ENCODE measurements at regions not wholly inside any gene's neighbourhood (a gene's known extent, or its start where the extent isn't known, plus 50 kb on each side); places are given as distances from the start of the nearest gene placed in this dataset.

DNA sequence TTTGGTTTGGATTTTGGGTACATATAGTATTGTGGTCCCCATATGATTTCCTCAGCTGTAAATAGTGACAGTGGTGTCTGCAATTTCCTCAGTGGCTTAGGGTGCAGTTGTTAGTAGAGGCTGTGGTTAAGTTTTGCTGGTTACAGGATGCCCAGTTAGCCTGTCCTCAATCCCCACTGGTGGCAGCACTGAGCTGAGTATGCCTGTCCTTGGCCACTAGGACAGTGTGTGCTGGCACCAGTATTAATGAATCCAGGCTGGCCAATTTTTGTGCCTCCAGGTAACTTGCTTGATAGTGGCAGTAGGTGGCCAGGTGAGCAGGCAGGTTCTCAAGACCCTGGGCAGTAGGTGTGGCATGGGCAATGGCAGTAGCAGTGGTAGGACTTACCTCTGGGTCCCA, 973.1 kb downstream of the TMEM182 start:
- DNase-seq = no peak

DNA sequence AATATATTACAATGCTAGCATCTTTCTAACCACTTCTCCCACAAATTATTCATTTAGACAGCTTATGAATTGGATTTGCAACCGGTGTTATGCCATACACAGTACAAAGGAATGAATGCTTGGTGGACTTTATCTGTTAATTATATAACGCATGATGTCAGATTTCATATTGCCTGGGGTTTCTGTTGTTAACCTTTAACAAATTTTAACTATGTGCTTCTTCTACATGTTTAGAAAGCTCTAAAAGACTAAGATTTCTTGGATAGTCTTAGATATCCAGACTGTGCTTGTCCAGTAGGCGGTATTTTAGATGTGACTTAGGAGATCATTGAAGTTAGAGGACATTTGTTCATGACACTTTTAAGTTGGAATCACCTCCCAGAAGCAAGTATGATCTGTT, 976.3 kb downstream of the TMEM182 start:
- DNase-seq = no peak

DNA sequence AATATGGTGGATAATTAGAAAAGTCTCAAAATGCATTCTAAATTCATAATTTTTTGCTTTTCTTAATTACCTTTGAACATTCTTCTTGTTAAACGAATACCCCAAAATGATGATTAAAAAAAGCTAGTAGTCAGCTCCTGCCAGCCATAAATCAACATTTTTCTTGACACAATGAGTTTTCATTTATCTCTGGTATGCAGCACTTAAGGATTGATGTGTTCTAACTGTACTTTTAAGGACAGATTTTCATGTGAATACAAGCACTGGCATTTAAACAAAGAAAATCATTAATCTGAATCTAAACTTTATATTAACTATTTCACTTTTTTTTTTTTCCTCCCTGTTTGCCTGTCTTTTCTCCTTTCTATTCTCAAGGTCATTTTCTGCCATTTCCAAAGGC, 976.8 kb downstream of the TMEM182 start:
- no peak for DNase-seq

- DNase-seq = no peak
These were observed 977.4 kb downstream of the TMEM182 start for GRCh38 chr2:103739186-103739585.

GRCh38 chr2:103739921-103740320, 978.1 kb downstream of the TMEM182 start:
- no peak for DNase-seq

- DNase-seq = no peak
These were observed 978.8 kb downstream of the TMEM182 start for GRCh38 chr2:103740631-103741030.

DNA sequence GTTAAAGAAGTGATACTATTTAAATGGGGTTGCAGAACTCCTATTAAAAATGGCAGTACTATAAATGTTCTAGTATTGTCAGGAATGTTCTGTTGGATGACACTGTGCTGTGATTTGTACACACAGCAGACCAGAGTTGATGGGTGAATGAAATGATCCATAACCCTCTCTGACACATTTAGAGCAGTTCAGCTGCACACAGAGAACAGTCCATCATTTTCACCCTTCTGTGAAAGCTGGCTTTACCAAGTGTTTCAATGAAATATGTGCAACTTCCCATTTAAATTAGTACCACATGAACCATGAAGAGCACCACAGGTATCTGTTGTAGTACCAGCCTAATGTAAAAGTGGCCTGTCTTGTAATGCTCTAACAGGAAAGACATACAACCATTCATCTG, 981.4 kb downstream of the TMEM182 start:
- no peak for DNase-seq

- DNase-seq = no peak
These were observed 992.7 kb downstream of the TMEM182 start for GRCh38 chr2:103754530-103754929.

DNA sequence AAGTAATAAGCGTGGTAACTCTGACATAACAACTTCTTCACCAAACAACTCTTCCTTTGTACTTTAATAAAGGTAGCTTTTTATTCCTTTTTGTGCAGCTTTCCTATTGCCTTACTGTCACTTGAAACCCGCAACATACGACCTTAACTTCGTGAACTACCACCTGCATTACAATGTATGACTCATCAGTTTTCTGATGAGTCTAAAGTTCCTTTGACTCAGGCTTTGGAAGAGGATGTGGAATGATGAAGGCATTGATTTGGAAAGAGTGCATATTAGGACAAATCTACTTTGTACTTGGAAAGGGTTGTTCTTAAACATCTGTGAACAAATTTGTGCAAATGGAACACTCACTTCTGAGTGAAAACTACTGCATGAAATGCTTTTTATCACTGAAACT, 1012.1 kb downstream of the TMEM182 start:
- DNase-seq = no peak

DNA sequence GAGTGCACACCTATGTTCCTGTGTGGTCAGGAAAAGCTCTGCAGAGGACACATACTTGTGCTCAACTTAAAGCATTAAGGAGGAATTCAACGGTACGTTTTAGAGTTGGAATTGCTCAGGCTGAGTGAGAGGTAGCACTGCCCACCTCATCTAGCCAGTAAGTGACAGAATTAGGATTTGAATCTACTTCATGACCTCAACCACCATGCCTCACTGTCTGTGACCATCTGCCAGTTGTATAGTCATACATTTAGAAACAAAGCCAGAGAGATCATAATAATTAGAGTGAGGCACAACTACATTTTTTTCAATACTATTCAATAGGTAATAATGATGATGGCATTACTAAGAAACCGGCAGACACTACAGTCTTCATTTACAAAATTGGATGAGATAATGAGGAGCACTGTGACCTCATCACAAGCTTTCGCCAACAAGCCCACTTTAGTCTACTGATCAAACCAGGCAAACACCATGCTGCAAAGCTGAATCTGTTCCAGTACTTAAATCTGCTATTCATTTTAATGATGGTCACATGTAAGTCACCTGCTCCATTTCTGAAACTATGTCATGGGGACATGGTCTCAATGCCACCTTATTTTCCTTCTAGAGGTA, 1018.4 kb downstream of the TMEM182 start:
- DNase-seq = no peak

- DNase-seq = no peak
These were observed 1019.5 kb downstream of the TMEM182 start for GRCh38 chr2:103781313-103781712.

DNA sequence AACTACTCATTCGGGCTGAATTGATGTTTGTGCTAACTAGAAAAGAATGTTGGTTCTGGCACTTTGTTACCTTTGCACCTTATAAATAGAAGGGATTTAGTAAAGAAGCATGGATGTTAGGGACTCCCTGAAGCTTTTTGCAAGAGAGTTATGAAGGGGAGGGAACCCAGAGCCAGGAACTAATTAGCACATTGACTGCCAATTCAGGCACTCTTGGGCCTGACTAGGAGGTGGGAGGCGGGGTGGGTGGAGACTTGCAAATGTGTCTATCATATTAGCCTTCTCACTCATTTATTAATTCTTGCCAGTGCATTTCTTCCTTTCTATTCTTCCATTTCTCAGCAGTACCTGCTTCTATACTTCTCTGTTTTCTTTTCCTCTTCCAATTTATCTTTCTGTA, 1022.4 kb downstream of the TMEM182 start:
- no peak for DNase-seq

DNA sequence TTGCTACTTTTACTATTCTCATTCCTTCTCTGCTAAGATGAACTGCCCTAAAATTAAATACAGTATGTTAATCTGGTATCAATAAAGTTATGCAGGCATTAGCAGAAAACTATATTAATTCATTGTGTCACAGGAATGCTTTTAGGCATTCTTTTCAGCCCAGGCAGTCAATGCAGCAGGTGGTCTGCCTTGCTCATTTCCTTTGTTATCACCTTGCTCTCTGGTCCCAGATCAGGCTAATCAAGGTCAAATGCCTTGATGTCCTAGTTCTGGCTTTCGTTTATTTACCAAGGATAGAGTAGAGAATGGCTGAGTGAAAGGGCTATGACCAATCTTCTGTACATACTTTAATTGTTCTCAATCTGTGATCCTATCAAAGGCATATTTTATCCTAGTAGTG, 1023.6 kb downstream of the TMEM182 start:
- DNase-seq = no peak

DNA sequence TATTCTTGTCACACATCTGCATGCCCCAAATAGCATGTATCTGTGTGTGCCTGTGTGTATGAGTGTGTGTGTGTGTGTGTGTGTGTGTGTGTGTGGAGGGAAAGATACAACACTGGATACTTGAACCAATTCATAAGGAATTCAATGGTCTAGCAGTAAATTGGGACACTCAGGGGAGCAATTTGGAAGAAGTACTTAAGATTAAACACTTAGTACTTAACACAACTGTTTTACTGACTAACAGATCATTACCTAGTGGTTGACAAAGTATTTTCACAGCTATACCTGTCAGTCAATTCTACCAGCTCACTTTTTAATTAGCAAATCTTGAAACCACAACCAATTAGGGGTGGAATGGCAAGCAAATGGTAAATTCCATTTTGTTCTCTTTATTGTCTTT, 1024.1 kb downstream of the TMEM182 start:
- no peak for DNase-seq

- no peak for DNase-seq
These were observed 1026.6 kb downstream of the TMEM182 start for GRCh38 chr2:103788389-103788788.

DNA sequence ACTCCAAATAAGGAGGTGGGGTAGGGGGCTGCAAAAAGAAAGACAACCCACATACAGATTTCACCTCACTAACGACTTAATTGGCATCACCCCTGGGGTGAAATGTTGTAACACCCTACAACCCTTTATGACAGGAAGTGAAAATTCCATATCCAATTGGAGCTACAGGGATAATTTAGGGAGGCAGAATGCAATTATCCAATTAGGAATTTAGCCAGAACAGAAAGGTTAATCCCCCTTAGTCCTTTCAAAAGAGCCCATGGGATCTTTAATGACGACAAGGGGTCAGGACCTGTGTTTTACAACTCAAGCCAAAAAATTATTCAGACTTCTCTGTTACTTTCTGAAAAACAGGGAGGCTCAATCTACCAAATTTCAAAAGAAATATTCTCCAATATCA, 1027.1 kb downstream of the TMEM182 start:
- DNase-seq = no peak

- no peak for DNase-seq
These were observed 1027.7 kb downstream of the TMEM182 start for GRCh38 chr2:103789381-103790095.

GRCh38 chr2:103792042-103792441, 1030.2 kb downstream of the TMEM182 start:
- no peak for DNase-seq

- DNase-seq = no peak
These were observed 1036.5 kb downstream of the TMEM182 start for GRCh38 chr2:103798291-103798690.

DNA sequence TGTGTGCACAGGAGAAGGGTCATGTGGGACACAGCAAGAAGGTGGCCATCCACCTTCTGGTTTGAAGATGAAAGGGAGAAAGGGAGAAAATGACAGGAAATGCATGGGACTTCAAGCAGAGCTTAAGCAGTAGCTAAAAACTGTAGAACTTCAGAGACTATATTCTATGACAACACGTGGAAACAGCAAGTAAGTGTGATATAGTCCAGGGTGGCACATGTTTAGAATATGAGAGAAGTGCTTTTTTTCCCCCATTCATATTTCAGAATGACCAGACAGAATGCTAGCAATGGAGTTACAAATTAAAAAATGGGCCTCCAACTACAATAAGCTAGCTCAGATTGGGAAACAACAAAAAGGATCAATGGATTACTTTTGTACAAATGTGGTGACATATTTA, 1042.2 kb downstream of the TMEM182 start:
- no peak for DNase-seq

DNA sequence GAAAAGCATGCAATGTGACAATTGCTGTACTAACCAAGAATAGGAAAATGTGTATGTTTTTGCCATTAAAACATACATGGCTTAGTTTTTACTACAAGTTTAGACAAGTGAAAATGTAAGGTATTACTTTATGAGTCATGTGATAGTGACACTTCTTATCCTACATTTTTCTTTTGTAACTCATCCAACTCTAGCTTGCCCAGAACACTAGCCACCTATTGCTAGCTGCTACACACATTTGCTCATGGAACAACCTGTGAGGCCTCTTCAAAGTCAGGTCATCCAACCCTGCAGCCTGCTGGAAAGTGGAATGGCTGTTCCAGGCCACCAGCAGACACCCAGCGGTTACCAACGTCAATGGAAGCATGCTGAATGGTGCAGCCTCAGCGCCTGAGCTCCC, 1043.9 kb downstream of the TMEM182 start:
- no peak for DNase-seq

GRCh38 chr2:103808814-103809213, 1045.1 kb upstream of the POU3F3 start:
- DNase-seq = no peak

DNA sequence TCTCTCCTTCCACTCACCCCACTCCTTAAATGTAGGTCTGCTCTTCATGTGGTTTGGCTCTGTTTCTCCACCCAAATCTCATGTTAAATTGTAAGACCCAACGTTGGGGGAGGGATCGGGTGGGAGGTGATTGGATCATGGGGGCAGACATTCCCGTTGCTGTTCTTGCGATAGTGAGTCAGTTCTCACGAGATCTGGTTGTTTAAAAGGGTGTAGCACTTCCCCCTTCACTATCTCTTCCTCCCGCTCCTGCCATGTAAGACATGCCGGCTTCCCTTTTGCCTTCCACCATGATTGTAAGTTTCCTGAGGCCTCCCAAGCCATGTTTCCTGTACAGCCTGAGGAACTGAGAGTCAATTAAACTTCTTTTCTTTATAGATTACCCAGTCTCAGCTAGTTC, 1044.5 kb upstream of the POU3F3 start:
- no peak for DNase-seq

DNA sequence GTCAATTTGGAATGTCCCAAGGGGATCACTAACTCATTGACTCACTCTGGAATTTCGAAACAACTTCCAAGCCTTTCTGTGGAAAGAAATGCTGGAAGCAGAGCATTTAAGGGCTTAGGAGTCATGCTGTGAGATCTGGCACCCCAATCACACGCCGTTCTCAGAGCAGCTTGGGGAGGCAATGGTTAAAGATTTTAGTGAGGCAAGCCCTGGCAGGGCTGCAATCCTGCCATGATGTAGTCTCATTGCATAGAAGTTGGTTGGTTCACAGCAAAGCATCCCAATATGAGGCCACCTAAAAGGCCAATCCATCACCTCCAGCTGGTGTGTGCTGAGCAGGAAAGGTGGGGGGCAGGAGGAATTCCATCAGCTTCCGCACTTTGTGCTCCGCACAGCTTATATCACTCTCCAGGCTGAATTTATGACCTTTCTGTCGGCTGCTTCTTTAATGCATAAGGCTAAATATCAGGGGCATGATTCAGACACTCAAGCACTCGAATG, 1043.9 kb upstream of the POU3F3 start:
- no peak for DNase-seq

DNA sequence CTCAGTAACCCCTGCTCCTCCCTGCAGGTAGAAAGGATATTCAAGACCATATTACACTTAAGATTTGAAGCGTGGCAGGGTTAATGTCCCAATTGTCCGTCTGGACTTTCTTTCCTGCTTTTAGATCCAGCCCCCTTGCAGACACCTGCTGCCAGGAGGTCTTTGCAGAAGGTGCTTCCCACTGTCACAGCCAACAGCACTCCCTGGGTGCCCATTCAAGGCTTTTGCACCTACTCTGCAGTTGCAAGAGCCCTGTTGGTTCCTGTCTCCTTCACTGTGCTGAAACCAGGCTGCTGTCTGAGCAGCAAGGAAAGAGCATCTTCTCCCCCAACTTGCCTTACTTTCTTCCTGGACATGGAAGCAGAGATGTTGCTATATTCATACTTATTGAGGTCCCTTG, 1043.0 kb upstream of the POU3F3 start:
- no peak for DNase-seq

Measured in NK-92 treated with Interleukin-12 subunit alpha and Interleukin-12 subunit beta, amount 100 ng/mL, for 24 hours (cell line).